NCI-H446 treated with DMSO at 0.1 percent for 48 hours (cell line): ENCODE measurements at regions not wholly inside any gene's neighbourhood (a gene's known extent, or its start where the extent isn't known, plus 50 kb on each side); places are given as distances from the start of the nearest gene placed in this dataset.
"Not testable (repeated sequence)": the region's sequence is repeated elsewhere in the genome, so short reads cannot be mapped to it uniquely, and the experiment has no call there.

Source experiments
- DNase-seq: peaks from one replicate; lab custom pipeline; 2025; lab: John Stamatoyannopoulos, UW

DNA sequence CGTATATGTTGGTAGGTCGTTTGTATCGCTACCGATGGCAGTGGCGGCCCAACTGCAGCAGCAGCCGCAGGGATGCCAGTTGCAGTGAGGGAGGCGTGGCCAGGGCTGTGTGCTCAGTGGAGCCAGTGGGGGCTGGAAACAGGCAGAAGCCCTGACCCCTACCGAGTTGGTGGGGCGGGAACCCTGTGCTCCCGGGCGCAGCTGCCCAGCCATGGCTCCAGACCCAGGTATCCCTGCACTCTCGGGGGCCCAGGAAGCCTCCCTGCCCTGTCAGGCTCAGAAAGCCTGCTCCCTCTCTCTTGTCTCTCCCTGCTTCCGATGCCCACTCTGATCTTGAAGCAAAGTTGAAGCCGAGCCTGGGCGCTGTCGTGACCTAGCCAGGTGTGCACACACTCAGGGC, 78.6 kb upstream of the ITGB1 start:
- DNase-seq: no peak

GRCh38 chr10:33035411-33035810, 77.4 kb upstream of the ITGB1 start:
- DNase-seq: no peak

GRCh38 chr10:33034931-33035330, 76.9 kb upstream of the ITGB1 start:
- DNase-seq: no peak

- no peak for DNase-seq
These were observed 74.7 kb upstream of the ITGB1 start for GRCh38 chr10:33032654-33033151.

GRCh38 chr10:33031815-33032653, 74.0 kb upstream of the ITGB1 start:
- DNase-seq: no peak

GRCh38 chr10:33031171-33031570, 73.1 kb upstream of the ITGB1 start:
- DNase-seq: no peak

DNA sequence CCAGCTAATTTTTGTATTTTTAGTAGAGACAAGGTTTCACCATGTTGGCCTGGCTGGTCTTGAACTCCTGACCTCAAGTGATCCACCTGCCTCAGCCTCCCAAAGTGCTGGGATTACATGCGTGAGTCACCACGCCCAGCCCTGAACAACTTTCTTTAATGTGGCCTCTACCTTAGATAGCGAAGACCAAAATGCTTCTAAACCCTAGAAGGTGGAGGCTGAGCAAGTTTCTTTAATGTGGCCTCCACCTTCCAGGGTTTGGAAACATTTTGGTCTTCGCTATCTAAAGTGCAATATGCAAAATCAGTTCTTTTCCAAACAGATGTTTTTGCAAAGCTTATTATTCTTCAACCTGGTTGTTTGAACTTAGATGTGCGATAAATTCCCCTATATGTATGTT, 70.5 kb upstream of the ITGB1 start:
- not testable (repeated sequence) for DNase-seq

GRCh38 chr10:33027088-33027487, 69.1 kb upstream of the ITGB1 start:
- DNase-seq: no peak

GRCh38 chr10:33026422-33026821, 68.4 kb upstream of the ITGB1 start:
- DNase-seq: no peak

- no peak for DNase-seq
These were observed 67.9 kb upstream of the ITGB1 start for GRCh38 chr10:33025910-33026309.

DNA sequence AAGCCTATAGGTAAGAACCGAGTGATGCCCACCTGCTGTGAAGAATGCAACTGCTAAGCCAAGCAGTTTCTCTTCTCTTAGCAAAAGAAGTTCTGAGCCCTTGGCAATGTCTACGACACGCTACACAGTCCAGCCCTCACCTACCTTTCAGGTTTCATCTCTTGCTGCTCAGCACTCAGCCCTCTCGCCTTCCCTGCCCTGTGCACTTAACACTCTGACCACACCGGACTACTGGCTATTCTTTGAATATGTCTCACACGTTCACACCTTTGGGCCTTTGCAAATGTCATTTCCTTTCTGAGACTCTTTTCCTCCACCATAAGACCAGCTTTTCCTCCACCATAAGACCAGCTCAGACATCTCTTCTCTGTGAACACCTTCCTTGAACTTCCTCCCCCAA, 67.0 kb upstream of the ITGB1 start:
- DNase-seq: no peak

DNA sequence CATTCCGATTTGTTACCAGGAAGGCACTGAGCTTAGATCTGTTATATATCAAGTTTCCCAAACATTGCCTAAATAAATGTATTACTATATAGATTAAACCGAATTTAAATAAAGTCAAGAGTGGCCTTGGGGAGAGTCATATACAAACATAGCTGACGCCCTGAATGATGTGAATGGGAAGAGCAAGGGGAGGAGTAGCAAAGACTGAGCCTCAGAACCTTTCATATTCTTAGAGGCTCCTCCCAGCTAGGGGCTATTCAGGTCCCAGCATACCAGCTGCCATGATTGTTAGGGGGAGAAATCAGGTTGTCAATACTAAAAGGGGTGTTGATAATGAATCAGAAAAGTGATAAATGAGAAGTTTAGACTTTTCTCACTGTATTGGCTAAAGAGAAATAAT, 64.7 kb upstream of the ITGB1 start:
- DNase-seq: no peak

- DNase-seq: no peak
These were observed 64.1 kb upstream of the ITGB1 start for GRCh38 chr10:33022090-33022489.

DNA sequence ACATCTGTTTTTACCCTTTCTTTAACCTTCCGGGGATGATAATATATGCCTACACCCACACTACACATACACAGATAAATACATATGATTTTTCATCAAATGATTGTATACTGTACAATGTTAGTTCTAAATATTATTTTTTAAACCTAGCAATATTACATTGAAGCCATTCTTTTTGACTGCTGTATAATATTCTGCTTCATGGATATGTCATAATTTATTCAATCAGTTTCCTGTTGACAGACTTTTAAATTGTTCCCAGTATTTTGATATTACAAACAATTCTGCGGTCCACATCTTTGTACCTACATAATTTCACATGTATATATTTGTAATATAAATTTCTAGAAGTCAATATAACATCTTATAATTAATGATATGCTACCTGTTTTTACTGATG, 59.0 kb upstream of the ITGB1 start:
- no peak for DNase-seq

DNA sequence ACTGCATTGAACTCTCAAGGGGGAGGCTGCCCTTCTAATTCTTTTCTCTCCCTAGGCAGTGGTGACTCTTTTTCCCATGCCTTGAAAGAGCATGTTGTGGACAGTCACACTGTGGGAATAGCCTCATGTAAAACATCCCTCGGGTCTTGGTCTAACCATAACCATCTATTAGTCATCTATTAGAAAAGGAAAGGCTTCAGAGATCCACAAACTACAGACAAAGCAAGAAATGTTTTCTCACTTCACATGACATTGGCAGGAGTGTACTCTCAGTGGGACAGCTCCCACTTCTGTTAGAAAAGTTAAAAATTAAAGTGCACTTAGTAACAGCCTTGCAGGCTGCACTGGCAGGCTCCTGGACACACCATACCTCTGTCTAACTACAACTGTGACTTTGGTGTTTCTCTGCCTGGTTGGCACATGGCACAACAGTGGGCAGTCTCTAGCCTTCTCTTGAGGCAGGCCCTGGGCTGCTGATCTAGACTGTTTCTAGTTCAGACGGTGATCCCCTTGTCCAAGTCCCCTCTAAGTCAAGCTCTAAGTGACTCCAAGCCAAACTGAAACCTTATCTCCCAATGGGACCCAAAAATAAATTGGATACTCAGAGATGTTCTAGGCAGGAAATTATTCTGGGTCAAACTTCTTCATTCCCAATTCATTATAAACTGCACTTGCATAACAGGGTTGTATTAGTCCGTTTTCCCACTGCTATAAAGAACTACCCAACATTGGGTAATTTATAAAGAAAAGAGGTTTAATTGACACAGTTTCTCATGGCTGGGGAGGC, 57.9 kb upstream of the ITGB1 start:
- no peak for DNase-seq

GRCh38 chr10:33013331-33013730, 55.3 kb upstream of the ITGB1 start:
- DNase-seq: not testable (repeated sequence)

- no peak for DNase-seq
These were observed 54.3 kb upstream of the ITGB1 start for GRCh38 chr10:33012306-33012705.

DNA sequence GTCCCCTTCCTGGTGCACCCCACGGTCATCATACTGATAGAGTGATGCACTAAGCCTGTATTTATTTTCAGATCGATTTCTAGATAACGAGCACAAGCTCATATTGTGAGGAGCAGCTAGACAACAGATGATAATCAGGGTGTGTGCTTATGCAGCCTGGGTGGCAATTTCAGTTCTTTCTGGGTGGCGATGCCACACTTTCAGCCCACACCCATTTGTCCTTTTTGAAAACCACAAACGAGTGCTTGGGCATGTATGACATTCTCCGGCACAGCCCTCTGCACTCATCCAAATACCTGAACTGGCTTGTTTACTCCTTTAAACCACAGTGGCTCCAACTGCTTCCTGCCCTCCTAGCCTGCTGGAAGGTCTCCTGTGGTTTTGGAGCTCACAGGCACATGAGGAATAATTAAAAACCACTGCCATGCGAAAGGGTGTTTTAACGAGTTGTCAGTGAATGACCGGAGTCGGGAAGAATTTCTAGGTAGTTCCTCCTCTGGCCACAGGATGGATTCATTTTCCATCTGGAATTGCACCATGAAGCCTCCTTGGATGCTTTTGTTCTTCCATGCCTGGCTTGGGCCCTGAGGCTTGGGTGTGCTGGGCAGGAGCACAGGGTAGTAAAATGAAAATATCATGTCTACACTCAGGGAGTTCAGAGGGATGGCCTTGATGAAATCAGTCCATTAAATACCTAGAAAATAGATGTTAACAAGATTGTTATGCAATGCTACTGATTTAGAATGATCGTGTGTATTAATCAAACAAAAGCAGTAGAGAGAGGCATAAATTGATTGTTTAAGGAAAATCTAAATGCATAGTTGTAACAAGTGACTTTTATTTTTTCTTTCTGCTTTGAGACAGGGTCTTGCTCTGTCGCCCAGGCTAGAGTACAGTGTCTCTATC, 52.4 kb upstream of the ITGB1 start:
- no peak for DNase-seq

GRCh38 chr10:33009244-33010131, 51.5 kb upstream of the ITGB1 start:
- no peak for DNase-seq

DNA sequence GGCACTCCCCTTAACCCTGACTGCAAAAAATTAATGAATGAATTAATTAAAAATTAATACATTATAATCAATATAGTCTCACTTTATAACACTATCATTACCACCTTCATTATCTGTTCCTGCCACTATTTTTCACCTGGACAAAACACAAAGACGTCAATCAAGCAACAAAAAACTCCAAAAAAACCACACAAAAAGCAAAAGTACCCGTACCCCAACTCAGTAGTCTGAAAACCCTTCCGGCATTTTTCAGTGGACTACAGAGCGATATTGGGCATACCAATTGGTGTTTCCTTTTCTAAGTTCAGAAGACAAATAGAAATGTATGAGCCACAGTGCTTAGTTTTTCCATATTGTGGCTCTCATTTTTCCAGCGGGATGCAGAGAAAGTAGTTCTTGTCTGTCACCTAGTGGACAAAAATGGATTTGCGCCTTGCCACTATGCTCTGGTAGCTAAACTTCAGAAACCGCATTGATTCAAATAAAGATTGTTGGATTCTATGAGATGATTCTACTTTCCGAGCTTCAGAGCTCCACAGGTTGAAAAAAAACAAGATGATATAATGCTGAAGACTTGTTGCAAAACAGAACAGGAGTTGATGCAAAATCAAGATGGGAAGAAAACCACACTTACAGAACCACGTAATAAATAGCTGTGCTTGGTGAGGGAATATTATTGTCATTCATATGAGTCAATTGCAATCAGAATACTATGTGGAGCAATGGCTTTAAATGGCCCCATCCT, 50.6 kb upstream of the ITGB1 start:
- DNase-seq: peak; percentile 33
